GM03348 (cell line): ENCODE measurements at regions not wholly inside any gene's neighbourhood (a gene's known extent, or its start where the extent isn't known, plus 50 kb on each side); places are given as distances from the start of the nearest gene placed in this dataset.
"Not testable (repeated sequence)": the region's sequence is repeated elsewhere in the genome, so short reads cannot be mapped to it uniquely, and the experiment has no call there.

Experiments used
- DNase-seq: peaks from one replicate; pipeline ENCODE4 v3.0.0; 2012; ENCODE audit warnings: low spot score

GRCh38 chr9:85487872-85488271 is 253.9 kb downstream of the AGTPBP1 start:
- no peak for DNase-seq

- DNase-seq = no peak
Observed at GRCh38 chr9:85484235-85484634, 257.5 kb downstream of the AGTPBP1 start.

DNA sequence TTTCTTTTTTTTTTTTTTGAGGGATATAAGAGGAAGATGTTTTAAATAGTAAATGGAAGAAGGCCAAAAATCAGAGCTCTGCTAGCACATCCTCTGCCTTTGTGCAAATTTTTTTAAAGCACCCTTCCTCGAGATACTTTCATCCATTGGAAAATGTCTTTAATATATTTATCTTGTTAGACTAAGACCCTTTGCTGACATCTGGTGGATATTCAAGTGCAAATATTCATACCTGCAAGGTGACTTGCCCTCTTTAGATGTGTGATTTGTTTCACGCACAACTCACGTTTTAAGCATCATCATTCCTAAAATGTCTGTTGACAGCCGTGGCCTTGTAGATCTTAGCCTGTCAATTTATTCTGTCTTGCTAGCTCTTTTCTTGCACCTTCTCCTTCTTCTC is 258.5 kb downstream of the AGTPBP1 start:
- no peak for DNase-seq

DNA sequence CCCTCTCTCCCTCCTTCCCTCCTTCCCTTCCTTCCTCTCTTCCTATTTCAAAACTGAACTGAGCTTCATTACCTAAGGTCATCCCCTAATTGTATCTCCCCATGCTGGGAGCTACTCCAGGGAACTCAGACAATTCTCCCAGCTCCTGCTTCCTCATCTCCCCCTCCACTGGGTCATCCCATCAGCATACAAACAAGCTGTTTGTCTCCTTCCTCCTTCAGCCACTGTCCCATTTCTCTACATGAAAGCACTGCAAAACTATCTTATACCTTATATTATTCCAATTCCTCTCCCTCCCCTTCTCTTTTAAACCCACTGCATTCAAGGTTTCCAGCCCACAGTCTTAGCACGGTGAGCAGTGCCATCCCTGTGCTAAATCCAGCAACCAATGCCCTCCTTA is 262.4 kb downstream of the AGTPBP1 start:
- no peak for DNase-seq

- no peak for DNase-seq
Observed at GRCh38 chr9:85478847-85479246, 262.9 kb downstream of the AGTPBP1 start.

- DNase-seq = not testable (repeated sequence)
Observed at GRCh38 chr9:85474896-85475295, 266.9 kb downstream of the AGTPBP1 start.

DNA sequence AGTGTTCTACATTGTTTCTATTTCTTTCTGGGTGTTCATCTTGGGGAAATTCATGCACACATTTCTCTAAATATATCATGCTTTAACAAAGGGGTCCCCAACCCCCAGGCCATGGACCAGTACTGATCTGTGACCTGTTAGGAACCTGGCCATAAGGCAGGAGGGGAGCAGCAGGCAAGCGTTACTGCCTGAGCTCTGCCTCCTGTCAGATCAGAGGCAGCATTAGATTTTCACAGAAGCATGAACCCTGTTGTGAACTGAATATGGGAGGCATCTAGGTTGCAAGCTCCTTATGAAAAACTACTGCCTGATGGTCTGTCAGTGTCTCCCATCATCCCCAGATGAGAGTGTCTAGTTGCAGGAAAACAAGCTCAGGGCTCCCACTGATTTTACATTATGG is 270.0 kb downstream of the AGTPBP1 start:
- no peak for DNase-seq

GRCh38 chr9:85469041-85469440 is 272.7 kb downstream of the AGTPBP1 start:
- no peak for DNase-seq

- no peak for DNase-seq
Observed at GRCh38 chr9:85466834-85467233, 274.9 kb downstream of the AGTPBP1 start.

DNA sequence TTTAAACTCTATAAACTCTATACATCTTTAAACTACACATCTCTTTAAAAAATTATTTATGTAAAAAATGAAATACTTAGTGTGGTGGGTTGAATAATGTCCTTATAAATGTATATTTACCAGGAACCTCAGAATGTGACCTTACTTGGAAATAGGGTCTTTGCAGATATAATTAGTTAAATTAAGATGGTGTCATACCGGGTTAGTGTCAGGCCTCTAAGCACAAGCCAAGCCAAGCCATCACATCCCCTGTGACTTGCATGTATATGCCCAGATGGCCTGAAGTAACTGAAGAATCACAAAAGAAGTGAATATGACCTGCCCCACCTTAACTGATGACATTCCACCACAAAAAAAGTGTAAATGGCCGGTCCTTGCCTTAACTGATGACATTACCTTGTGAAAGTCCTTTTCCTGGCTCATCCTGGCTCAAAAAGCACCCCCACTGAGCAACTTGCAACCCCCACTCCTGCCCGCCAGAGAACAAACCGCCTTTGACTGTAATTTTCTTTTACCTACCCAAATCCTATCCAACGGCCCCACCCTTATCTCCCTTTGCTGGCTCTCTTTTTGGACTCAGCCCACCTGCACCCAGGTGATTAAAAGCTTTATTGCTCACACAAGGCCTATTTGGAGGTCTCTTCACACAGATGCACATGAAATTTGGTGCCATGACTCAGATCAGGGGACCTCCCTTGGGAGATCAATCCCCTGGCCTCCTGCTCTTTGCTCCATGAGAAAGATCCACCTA is 283.5 kb downstream of the AGTPBP1 start:
- DNase-seq = not testable (repeated sequence)

DNA sequence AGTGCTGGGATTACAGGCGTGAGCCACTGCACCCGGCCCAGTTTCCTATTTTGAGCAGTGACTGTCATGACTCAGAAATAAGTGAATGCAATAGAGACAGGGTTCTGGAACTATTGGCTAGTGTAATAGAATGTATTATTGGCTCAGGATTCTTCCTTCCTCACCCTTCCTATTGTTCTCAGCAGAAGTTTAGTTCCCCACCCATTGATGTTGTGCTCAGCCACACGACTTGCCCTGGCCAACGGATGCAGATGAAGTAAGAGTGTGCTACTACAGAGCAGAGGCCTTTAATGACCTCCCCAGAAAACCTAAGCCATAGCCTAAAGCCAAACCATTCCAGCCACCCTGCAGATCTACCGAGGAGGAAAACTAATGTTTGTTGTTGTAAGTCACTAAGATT is 287.9 kb downstream of the AGTPBP1 start:
- no peak for DNase-seq

- DNase-seq = no peak
Observed at GRCh38 chr9:85452841-85453240, 288.9 kb downstream of the AGTPBP1 start.

GRCh38 chr9:85451680-85452079 is 290.1 kb downstream of the AGTPBP1 start:
- DNase-seq = no peak

- DNase-seq = no peak
Observed at GRCh38 chr9:85445887-85446286, 295.9 kb downstream of the AGTPBP1 start.

GRCh38 chr9:85444243-85444642 is 297.5 kb downstream of the AGTPBP1 start:
- DNase-seq = no peak

DNA sequence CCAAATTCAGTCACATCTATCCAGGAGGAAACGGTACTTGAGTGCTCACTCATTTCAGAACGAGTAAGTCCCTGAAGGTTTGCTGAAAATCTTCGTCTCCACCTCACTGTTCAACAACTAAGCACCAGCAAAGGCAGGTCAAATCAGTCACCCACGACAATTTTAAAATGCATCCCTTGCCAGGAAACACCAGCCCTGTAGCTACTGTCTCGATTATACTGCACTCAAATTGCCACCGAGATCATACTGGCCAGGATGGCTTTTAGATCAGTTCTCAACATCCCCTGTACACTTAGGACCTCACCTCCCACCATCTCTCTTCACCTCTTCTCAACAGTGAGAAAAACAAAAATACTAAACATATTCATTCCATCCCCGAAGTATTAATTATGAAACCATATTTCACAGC is 298.6 kb downstream of the AGTPBP1 start:
- no peak for DNase-seq

- no peak for DNase-seq
Observed at GRCh38 chr9:85439791-85440190, 302.0 kb downstream of the AGTPBP1 start.

- DNase-seq = not testable (repeated sequence)
Observed at GRCh38 chr9:85433956-85434355, 307.8 kb downstream of the AGTPBP1 start.

DNA sequence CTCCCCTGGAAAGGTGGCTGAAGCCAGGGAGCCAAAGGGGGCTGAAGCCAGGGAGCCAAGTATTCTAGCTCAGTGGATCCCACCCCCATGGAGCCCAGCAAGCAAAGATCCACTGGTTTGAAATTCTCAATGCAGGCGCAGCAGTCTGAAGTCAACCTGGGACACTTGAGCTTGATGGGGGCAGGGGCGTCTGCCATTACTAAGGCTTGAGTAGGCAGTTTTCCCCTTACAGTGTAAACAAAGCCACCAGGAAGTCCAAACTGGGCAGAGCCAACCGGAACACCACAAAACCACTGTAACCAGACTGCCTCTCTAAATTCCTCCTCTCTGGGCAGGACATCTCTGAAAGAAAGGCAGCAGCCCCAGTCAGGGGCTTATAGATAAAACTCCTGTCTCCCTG is 308.2 kb downstream of the AGTPBP1 start:
- not testable (repeated sequence) for DNase-seq

GRCh38 chr9:85433046-85433445 is 308.7 kb downstream of the AGTPBP1 start:
- DNase-seq = no peak

DNA sequence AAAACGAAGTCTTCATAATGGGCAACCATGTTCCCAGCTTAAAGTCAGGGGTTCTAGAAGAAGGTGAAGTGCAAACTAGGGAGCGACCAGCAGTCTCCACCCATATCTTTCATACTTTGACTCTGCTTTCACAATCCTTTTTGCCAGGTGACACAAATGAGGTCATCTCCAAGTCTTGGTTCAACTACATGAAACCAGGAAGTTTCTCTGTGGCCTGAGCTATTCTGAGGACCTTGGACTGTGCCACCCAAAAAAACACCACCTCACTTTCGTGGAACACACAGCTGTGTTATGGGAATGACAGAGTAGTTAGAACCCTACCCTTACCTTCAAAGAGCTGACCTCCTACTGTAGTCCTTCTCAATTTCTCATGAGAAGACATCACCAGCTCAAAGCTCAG is 309.2 kb downstream of the AGTPBP1 start:
- DNase-seq = no peak

DNA sequence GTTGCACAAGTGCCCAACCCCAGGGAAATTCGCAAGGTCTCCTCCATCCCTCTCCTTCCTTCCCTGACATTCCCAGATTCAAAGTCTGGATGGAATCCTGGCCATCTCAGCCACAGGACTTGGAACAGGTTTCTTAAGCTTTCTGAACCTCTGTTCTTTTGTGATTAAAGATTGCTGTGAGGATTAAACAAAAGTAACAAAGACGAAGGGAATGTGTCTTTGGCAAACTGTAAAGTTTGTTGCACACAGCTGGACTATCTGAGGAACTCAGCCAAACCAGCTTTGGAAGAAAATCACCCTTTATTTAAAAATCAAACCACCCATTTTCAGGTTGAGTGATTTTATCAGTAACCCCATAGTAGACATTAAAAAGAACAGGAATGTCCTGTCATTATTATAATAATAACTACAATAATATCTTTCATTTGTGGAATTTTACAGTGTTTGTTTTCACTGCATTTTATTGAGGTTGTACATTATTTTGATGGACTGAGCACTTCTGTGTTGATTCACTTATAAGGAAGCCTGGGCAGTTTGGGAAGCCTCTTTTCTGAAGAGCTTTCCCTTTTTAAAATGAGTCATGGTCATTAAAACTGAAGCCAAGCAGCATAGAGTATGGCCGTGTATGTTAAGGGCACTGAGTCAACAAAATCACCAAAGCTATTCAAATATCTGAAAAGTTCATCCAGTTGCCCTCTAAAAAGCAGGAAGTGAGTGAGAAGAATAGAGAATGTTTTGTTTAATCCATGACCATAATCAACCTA is 310.2 kb downstream of the AGTPBP1 start:
- DNase-seq = peak; percentile 27

DNA sequence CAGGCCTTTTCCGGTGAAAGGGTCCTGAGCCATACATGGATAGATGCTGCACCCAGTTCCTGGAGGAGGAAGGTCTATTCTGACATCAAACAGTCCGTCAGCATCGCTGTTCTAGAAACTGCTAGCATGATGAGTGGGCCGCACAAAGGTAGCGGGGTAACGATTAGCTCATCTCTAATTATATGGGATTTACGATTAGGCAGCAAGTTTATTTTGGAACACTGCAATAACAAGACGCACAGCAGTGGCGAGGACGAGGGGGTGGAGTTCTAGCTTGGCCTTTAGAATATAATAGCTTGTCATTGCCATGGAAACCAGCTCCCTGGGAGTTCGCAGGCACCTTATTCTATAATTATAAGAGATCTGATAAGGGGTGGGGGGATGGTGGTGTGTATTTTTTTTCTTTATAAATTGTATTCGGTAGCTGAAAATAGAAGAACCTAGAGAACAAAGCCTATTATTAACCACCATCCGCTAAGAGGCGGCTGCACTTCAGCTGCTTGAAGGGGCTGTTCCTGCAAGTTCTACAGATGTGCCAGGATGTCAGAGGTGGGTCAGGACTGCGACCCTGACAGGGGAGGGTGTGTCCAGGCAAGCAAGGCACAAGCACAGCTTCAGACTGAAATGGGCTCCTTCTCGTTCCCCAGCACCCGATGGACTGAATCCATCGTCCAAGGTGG is 311.0 kb downstream of the AGTPBP1 start:
- no peak for DNase-seq
